Activated CD4-positive, alpha-beta T cell treated with anti-CD3 and anti-CD28 coated beads, Interleukin-2, Interleukin-4, amounts not matched to agents 100 ng/mL and 50 ng/mL, durations not matched to agents 16 hours and 8 hours (primary cell): ENCODE measurements at regions not wholly inside any gene's neighbourhood (a gene's known extent, or its start where the extent isn't known, plus 50 kb on each side); places are given as distances from the start of the nearest gene placed in this dataset.
"Not testable (repeated sequence)": the region's sequence is repeated elsewhere in the genome, so short reads cannot be mapped to it uniquely, and the experiment has no call there.

Experiments
- DNase-seq: peaks from one replicate; pipeline ENCODE4 v3.0.0-alpha.2; 2020; ENCODE audit warnings: low spot score

GRCh38 chr5:126236994-126237393 is 186.2 kb upstream of the GRAMD2B start:
- DNase-seq: no peak

GRCh38 chr5:126248611-126249010 is 174.6 kb upstream of the GRAMD2B start:
- no peak for DNase-seq

- DNase-seq: no peak
Measured at GRCh38 chr5:126251024-126251423, 172.2 kb upstream of the GRAMD2B start.

GRCh38 chr5:126253406-126253805 is 169.8 kb upstream of the GRAMD2B start:
- no peak for DNase-seq

- no peak for DNase-seq
Measured at GRCh38 chr5:126263591-126264184, 159.5 kb upstream of the GRAMD2B start.

- no peak for DNase-seq
Measured at GRCh38 chr5:126265917-126266316, 157.3 kb upstream of the GRAMD2B start.

- no peak for DNase-seq
Measured at GRCh38 chr5:126267438-126267837, 155.8 kb upstream of the GRAMD2B start.

- no peak for DNase-seq
Measured at GRCh38 chr5:126268697-126269315, 154.4 kb upstream of the GRAMD2B start.

- no peak for DNase-seq
Measured at GRCh38 chr5:126269511-126269910, 153.7 kb upstream of the GRAMD2B start.

- no peak for DNase-seq
Measured at GRCh38 chr5:126271141-126271540, 152.1 kb upstream of the GRAMD2B start.

GRCh38 chr5:126274076-126274762 is 149.0 kb upstream of the GRAMD2B start:
- no peak for DNase-seq

GRCh38 chr5:126274763-126275125 is 148.5 kb upstream of the GRAMD2B start:
- DNase-seq: no peak

GRCh38 chr5:126277762-126278161 is 145.4 kb upstream of the GRAMD2B start:
- DNase-seq: no peak

- DNase-seq: no peak
Measured at GRCh38 chr5:126280343-126280742, 142.9 kb upstream of the GRAMD2B start.

- no peak for DNase-seq
Measured at GRCh38 chr5:126280846-126281245, 142.4 kb upstream of the GRAMD2B start.

- no peak for DNase-seq
Measured at GRCh38 chr5:126284977-126285696, 138.1 kb upstream of the GRAMD2B start.

GRCh38 chr5:126296121-126296520 is 127.1 kb upstream of the GRAMD2B start:
- DNase-seq: not testable (repeated sequence)

GRCh38 chr5:126300293-126300692 is 122.9 kb upstream of the GRAMD2B start:
- DNase-seq: no peak

- DNase-seq: no peak
Measured at GRCh38 chr5:126301056-126301455, 122.2 kb upstream of the GRAMD2B start.

- no peak for DNase-seq
Measured at GRCh38 chr5:126309860-126310259, 113.3 kb upstream of the GRAMD2B start.

GRCh38 chr5:126311766-126312165 is 111.4 kb upstream of the GRAMD2B start:
- DNase-seq: no peak

GRCh38 chr5:126315341-126315740 is 107.9 kb upstream of the GRAMD2B start:
- no peak for DNase-seq

GRCh38 chr5:126332326-126332725 is 90.9 kb upstream of the GRAMD2B start:
- DNase-seq: no peak
